Muscle layer of duodenum (tissue), 2 donors: ENCODE measurements at regions not wholly inside any gene's neighbourhood (a gene's known extent, or its start where the extent isn't known, plus 50 kb on each side); places are given as distances from the start of the nearest gene placed in this dataset.

Experiments used
- H3K27ac ChIP-seq: one replicate; pipeline ENCODE4 v1.7.0; 2013; ENCODE audit warnings: mild to moderate bottlenecking, low read length
- H3K27me3 ChIP-seq: one replicate; pipeline ENCODE4 v1.7.0; 2013; ENCODE audit warnings: low read depth, mild to moderate bottlenecking, control low read depth, low read length
- H3K36me3 ChIP-seq, 2 donors: one replicate each; pipeline ENCODE4 v1.7.0; 2013; ENCODE audit warnings: low read length in 2 of 2, control low read depth in 1 of 2, mild to moderate bottlenecking in 1 of 2; ENCODE audit not compliant: insufficient read depth in 2 of 2, control insufficient read depth in 1 of 2
- H3K4me1 ChIP-seq, 2 donors: one replicate each; pipeline ENCODE4 v1.7.0; 2013; ENCODE audit warnings: low read length in 2 of 2, mild to moderate bottlenecking in 2 of 2, control low read depth in 1 of 2, moderate library complexity in 1 of 2; ENCODE audit not compliant: insufficient read depth in 2 of 2, control insufficient read depth in 1 of 2
- H3K4me3 ChIP-seq, 2 donors: one replicate each; pipeline ENCODE4 v1.7.0; 2013; ENCODE audit warnings: low read length in 2 of 2, low read depth in 1 of 2, mild to moderate bottlenecking in 1 of 2
- H3K9me3 ChIP-seq, 2 donors: one replicate each; pipeline ENCODE4 v1.7.0; 2013; ENCODE audit warnings: low read length in 2 of 2, control low read depth in 1 of 2, mild to moderate bottlenecking in 1 of 2; ENCODE audit not compliant: control insufficient read depth in 1 of 2
- donor health status: healthy.

DNA sequence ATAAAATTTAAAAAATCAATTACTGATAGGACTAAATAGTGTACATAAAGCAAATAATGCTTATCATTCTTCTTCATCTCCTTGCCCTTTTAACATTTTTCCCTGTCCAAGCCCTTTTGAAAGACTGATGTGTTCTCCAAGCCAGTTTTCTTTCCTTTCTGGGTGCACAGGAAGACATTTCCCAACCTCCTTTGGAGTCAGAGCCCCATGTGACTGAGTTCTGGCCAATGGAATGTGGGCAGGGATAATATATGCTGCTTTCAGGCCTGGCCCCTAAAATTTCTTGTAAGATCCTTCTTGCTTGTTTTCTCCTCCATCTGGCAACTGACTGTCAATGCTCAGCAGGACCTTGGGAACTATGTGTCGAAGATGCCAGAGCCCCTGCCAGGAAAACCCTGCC lies 197.5 kb downstream of the EMX2 start:
- Histone ChIP-seq H3K27me3 (no peaks in the 10 kb centered on the region), H3K4me1 (no peaks in the 10 kb centered on the region), H3K4me3 (no peak overlapping the region), H3K9me3 (no peaks in the 10 kb centered on the region), H3K27ac (no peak overlapping the region), H3K36me3 (no peaks in the 10 kb centered on the region)

DNA sequence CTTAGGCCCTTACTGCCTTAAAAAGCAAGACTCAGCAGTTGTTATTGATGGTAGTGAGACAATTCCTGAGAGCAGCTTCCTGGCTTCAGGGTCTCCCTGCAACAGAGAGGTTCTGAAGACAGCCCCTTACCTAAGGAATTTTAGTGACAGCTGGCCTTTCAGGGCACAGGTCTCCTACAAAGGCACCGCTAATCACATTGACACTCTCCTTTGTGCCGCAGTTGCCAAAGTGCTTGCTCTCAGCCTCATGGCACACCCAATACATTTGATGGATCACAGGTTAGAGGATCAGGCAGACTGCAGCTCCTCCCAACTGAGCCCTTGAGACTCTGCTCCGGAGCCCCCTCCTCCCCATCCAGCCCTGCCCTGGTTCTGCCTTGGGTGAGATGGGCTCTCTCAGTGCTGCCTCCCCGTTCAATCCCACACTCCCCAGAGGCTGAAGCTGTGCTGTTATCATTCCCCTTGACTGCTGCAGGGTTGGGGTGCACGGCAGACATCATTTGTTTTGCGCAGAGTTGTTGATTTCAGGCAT lies 198.2 kb downstream of the EMX2 start:
- no peaks in the 10 kb centered on the region for H3K9me3 ChIP-seq
- H3K4me1 ChIP-seq: no peaks in the 10 kb centered on the region
- H3K27ac ChIP-seq: no peak overlapping the region
- H3K27me3 ChIP-seq: no peaks in the 10 kb centered on the region
- no peaks in the 10 kb centered on the region for H3K36me3 ChIP-seq
- no peak overlapping the region for H3K4me3 ChIP-seq

DNA sequence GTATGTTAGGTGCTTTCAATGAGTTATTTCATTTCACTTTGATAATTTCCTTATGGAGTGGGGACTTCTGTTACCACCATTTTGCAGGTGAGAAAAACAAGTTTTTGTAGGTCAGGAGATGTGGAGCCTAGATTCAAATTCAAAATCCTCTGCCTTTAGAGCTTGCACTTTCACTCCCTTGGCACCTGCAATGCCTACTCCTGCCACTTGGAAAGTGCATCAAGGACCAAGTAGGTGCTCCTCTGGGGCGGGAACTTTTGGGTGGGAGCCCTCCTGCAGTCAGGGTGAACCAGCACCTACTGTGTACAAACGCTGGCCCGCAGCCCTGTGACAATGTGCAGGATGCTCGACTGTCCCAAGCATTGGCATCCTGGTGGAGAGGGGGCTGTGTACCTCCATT lies 199.0 kb downstream of the EMX2 start:
- Histone ChIP-seq H3K27me3 (no peaks in the 10 kb centered on the region), H3K4me3 (no peak overlapping the region), H3K4me1 (no peaks in the 10 kb centered on the region), H3K27ac (no peak overlapping the region), H3K9me3 (peaks cover 0 to 4% of the 10 kb centered on the region in 2 donors), H3K36me3 (no peaks in the 10 kb centered on the region)

DNA sequence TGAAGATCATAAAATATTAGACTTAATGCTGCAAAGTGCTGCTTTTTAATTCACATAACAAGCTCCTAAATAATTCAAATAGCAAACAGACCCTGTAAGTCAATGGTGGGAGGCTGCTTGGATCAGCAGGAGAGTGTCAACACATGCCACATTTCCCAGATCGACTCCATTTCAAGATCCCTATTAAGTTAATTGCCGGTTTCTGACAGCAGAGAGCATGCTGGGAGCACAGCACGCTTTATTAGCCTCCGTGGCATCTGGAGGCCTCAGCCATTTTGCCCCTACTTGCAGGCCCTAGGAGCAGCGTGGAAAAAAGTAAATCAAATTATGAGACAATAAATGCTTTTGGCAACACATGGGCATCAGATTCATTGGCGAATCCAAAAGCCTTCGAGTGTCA lies 201.0 kb downstream of the EMX2 start:
- no peak overlapping the region for H3K27ac ChIP-seq
- no peaks in the 10 kb centered on the region for H3K36me3 ChIP-seq
- no peaks in the 10 kb centered on the region for H3K27me3 ChIP-seq
- peaks cover 0 to 4% of the 10 kb centered on the region in 2 donors for H3K9me3 ChIP-seq
- H3K4me3 ChIP-seq: no peak overlapping the region
- H3K4me1 ChIP-seq: no peaks in the 10 kb centered on the region

DNA sequence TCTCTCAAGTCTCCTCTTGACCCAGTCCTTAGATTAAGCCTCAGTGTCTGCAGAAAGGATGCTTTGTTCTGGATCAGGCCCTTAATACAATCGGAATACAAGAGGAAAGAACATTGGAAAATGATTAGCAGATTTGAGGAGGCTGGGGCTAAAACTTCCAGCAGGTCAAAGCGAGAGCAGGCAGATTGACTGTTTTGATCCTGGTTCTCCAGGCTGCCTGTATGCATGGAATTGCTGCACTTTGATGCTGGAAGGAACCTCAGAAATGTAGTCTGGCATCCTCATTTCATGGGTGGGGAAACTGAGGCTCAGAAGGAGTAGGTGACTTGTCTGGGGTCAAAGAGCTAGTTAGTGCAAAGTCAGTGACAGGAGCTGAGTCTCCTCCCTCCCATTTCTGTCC lies 202.8 kb downstream of the EMX2 start:
- no peaks in the 10 kb centered on the region for H3K27me3 ChIP-seq

DNA sequence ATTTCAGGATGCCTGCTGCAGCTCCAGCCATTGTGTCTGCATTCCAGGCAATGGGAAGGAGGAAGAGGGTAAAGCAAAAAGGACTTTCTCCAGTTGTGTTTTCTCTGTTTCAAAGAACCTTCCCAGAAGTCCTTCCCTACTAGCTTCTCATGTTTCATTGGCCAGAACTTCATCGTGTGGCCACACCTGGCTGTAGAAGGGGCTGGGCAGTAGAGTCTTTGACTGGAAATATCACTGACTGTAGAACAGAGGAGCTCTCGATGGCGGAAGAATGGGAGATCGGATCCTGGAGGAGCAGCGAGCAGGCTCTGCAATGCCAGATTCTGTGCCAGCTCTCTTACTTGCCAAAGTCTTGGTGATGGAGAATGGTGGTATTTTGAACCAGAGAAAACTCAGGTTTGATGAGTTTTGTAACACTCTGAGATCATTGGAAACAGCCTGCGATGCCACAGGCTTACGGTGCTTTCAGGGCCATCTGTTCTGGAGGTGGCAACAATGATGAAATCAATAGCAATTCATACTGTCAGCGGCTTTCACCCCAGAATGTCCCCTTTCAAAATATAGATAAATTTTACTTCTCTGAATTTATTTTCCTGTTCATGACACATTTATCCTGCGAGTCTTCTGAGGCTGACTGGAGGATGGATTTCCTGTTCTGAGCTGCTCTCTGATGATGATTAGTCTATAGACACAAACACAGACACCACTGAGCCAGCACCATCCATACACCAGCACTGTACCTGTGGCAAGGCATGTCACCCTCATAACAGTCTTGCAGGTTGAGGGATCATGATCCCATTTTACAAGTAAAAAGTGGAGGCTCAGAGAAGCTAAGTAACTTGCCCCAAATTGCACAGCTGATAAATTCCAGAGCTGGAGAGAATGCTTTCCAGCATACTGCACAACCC lies 204.2 kb downstream of the EMX2 start:
- Histone ChIP-seq H3K36me3 (no peaks in the 10 kb centered on the region), H3K27me3 (no peaks in the 10 kb centered on the region), H3K9me3 (peaks cover 0 to 4% of the 10 kb centered on the region in 2 donors), H3K4me1 (no peaks in the 10 kb centered on the region), H3K4me3 (no peak overlapping the region), H3K27ac (no peak overlapping the region)

More for the DNA sequence above, 202.8 kb downstream of the EMX2 start:
- Histone ChIP-seq H3K27ac (no peak overlapping the region), H3K9me3 (peaks cover 0 to 4% of the 10 kb centered on the region in 2 donors), H3K4me3 (no peak overlapping the region), H3K36me3 (no peaks in the 10 kb centered on the region), H3K4me1 (no peaks in the 10 kb centered on the region)

DNA sequence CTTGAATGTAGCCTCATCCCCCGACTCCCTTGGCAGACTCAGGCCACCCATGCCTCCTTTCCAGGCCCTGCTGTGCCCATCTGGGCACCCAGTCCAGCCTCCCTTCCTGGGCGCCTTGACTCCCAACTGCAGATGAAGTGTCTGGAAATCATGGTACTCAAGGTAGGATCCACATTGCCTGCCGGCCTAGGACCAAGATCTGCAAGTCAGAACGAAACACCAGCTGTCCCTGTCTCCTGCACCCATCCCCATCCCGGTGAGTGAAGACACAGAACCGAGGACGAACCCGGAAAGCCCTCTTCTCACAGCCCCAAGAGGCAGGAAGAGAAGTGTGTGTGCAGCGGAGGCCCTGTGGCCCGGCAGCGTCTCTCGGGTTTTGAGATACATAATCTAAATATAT lies 205.1 kb downstream of the EMX2 start:
- Histone ChIP-seq H3K9me3 (peaks cover 0 to 4% of the 10 kb centered on the region in 2 donors), H3K4me1 (no peaks in the 10 kb centered on the region), H3K27me3 (no peaks in the 10 kb centered on the region), H3K36me3 (no peaks in the 10 kb centered on the region), H3K4me3 (no peak overlapping the region), H3K27ac (no peak overlapping the region)

DNA sequence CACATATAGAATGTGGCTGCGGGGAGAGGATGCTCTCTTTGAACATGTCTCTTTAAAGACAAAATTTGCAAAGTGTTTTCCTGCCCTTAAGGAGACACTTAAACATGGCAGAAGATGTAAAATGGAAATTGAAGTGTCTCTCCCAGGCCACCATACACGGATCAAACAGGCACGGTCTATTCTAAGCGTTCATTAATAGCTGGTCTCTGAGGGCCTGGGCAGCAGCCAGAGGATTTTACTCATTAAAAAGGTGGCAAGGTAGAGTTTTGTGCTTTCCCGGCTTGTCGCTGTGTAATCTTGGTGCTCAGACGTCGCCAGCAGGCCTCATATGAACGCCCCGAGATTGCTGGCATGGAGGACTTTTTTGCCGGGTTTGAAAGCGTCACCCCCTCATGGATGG lies 205.5 kb downstream of the EMX2 start:
- Histone ChIP-seq H3K27ac (no peak overlapping the region), H3K9me3 (peaks cover 0 to 4% of the 10 kb centered on the region in 2 donors), H3K27me3 (no peaks in the 10 kb centered on the region), H3K4me1 (no peaks in the 10 kb centered on the region), H3K36me3 (no peaks in the 10 kb centered on the region), H3K4me3 (no peak overlapping the region)

DNA sequence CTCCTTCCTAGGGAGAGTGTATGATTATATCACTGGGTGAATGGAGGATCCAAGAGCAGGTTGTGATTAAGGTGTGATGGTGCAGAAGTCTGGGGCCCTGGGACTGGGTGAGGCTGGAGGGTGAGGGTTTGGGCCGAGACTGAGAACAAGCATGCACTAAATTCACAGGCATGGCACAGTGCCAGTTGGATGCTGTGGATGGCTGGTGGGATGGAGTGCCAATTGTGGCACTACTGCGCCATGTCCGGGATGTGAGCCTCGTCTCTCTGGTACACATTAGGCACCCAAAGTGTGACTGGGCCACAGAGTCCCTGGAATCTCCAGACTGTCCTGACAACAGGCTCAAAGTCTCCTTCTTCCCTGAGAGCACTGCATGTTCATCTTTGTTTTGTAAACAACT lies 208.1 kb downstream of the EMX2 start:
- no peaks in the 10 kb centered on the region for H3K36me3 ChIP-seq
- no peak overlapping the region for H3K4me3 ChIP-seq
- H3K27me3 ChIP-seq: no peaks in the 10 kb centered on the region
- peaks cover 0 to 4% of the 10 kb centered on the region in 2 donors for H3K9me3 ChIP-seq
- H3K4me1 ChIP-seq: no peaks in the 10 kb centered on the region
- H3K27ac ChIP-seq: no peak overlapping the region

DNA sequence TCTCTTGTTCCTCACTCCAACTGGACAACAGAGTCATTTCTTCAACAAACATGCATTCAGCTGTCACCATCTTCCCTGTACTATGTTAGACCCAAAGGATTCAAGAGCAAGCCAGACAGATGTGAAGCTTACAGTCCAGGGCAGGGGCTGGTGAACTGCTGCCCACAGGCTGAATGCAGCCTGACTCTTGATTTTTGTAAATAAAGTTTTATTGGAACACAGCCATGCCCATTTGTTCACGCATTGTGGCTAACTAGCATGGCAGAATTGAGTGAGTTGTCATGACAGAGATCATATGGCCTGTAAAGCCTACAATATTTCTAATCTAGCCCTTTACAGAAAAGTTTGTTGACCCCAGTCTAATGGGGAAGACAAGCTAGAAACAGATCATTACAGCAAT lies 208.7 kb downstream of the EMX2 start:
- Histone ChIP-seq H3K9me3 (peaks cover 0 to 3% of the 10 kb centered on the region in 2 donors), H3K4me1 (no peaks in the 10 kb centered on the region), H3K36me3 (no peaks in the 10 kb centered on the region), H3K27me3 (no peaks in the 10 kb centered on the region), H3K27ac (no peak overlapping the region), H3K4me3 (no peak overlapping the region)

DNA sequence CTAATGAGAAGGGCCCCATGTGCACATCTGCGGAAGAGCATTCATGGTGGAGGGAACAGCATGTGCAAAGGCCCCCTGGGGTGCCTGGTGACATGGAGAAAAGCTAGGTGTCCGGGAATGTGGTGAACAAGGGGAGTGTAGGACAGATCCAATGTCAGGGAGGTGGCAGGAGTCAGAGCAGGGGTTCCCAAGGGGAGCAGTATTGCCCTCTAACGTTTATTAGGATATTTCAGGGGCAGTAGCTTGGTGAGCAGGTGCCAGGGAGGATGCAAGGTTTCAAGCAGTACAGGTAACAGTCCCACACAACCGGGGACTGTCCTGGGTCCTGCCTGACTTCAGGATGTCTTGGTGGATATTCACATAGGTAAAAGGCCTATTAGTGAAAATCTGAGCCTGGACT lies 209.6 kb downstream of the EMX2 start:
- H3K4me3 ChIP-seq: no peak overlapping the region
- no peaks in the 10 kb centered on the region for H3K4me1 ChIP-seq
- H3K27ac ChIP-seq: no peak overlapping the region
- H3K36me3 ChIP-seq: no peaks in the 10 kb centered on the region
- H3K27me3 ChIP-seq: no peaks in the 10 kb centered on the region
- no peaks in the 10 kb centered on the region for H3K9me3 ChIP-seq
